A172 (cell line): ENCODE measurements at regions not wholly inside any gene's neighbourhood (a gene's known extent, or its start where the extent isn't known, plus 50 kb on each side); places are given as distances from the start of the nearest gene placed in this dataset.
"Not testable (repeated sequence)": the region's sequence is repeated elsewhere in the genome, so short reads cannot be mapped to it uniquely, and the experiment has no call there.

Experiments
- DNase-seq: peaks from one replicate; pipeline ENCODE4 v3.0.0-alpha.2; 2015; ENCODE audit warnings: low spot score

DNA sequence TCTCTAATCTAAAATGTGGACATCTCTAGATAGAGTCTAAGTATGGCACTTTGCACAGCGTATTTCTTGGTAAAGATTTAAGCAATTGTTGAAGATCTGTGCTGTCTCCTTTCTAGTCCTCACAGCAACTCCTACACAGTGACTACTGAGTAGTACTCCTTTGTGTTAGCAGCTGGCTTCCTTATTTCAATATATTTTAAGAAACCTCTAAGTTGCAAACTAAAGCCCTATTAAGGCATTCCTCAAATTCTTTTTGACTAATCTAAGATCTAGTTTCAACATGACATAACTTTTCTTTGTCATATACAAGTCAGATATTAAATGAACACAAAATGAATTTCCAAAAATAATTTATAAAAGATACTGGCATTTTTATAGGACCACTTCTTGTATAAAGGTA is 121.8 kb upstream of the DNAJC10 start:
- DNase-seq = peak; percentile 53

DNA sequence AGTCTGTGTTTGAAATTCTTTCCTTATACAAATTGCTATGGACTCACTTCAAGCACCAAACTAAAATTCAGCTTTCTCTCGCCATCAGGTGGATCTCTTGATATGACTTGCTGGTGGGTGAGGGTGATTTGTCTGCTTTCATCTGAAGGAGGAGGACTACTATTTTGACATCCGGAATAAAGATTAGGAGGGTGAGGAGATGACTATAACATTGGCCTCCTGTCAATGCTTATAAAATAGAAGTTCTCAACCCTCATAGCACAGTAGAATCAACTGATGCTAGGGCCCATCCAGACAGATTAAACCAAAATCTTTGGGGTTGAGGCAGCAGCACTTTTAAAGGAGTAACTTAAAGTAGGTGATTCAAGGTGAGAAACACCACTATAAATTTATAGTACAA is 120.4 kb upstream of the DNAJC10 start:
- DNase-seq = no peak

DNA sequence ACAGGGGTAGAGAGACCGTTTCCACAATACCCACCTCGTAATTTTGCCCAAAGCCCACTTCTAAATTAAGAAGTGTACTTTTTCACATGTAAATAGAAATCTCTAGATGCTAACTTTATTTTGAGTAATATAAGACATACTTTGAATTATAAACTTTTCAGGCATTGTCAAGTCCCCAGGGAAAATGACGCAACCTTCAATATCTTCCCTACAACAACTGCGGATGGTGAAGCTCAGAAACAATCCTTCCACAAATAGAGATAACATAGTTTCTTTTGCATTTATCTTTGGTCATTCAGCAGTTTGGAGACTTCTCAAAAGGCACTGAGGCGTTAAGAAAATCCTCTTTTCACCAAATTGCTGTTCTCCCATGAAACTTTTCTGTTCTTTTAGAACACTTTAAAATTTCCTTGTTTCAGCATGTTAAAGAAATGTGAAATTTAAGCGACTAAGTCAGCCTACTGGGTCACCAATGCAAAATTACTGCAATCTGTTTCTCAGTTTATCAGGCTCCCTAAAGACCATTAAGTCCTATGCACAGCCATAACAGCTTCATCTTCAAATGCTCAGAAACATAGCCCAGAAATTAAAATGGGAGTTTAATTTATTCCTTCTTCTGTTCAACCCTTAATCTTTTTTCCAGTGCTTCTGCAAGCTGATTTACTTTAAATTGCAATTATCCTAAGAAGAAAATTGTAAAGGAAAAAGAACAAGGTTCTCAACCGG is 118.3 kb upstream of the DNAJC10 start:
- DNase-seq = no peak

DNA sequence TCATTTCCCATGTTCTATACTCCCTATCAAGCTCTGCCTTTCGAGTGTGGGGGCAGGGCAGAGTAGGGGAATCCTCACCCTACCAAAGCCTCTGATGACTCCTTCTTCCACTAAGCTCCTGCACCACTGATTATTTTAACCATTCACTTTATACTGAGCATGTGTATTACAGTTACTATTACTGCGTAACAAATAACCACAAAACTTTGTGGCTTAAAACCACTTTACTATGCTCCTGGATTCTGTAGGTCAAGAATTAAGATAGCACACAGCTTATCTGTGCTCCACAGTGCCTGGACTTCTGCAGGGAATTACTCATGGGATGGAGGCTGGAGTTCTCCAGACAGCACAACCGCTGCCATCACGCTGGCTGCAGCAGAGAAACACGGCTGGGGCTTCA is 117.4 kb upstream of the DNAJC10 start:
- DNase-seq = no peak

DNA sequence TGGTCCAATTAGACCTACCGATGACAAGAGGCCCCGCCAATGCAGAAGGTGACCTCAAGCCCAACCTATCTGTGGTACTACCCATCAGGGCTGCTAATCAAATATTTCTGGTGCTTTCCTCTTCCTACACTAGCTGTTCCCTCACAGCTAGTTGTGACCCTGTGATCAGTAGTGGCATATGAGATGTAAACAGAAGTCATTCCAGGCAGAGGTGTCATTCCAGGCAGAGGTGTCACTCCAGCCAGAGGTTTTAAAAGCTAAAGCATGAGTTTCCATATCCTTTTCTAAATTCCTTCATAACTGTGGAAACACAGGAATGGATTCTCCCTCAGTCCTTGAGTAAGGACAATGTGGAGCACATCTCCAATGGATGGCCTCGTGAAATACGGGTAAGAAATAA is 110.9 kb upstream of the DNAJC10 start:
- no peak for DNase-seq

DNA sequence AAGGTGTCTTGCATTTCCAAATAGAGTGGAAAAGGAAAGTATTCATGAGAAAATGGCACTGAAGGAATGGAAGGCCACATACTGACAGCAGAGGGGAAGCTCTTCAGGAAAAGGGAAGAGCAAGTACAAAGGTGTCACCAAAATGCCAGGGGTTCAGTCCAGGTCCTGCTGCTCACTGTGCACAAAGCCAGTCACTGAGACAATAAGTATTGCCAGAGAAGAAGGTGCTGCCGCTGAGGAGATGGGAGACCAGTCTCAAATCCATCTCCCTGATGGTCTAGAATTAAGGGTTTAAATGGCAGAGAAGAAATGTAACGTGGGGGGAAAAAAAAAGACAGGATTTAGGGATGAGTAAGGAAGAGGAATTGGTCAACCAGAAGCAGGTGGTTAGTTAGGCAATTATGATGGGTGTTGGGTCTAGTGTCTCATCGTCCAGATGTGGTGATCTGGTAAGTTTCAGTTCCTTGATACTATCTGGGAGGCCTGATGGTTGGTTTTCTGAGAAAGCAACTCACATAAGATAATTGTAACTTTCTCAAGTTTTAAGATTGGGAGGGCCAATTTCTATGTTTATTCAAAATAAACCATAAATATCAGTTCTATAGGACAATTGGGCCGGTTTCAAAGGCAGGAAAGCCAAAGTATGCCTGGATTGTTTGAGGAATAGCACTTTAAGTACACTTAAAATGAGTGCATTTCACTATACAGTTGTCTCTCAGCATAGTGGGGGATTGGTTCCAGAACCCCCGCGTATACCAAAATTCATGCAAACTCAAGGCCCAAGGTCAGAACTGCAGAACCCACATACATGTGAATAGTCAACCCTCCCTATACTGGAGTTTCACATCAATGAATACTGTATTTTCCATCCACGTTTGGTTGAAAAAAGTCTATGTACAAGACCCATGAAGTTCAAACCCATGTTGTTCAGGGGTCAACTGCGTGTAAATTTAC is 109.1 kb upstream of the DNAJC10 start:
- no peak for DNase-seq

DNA sequence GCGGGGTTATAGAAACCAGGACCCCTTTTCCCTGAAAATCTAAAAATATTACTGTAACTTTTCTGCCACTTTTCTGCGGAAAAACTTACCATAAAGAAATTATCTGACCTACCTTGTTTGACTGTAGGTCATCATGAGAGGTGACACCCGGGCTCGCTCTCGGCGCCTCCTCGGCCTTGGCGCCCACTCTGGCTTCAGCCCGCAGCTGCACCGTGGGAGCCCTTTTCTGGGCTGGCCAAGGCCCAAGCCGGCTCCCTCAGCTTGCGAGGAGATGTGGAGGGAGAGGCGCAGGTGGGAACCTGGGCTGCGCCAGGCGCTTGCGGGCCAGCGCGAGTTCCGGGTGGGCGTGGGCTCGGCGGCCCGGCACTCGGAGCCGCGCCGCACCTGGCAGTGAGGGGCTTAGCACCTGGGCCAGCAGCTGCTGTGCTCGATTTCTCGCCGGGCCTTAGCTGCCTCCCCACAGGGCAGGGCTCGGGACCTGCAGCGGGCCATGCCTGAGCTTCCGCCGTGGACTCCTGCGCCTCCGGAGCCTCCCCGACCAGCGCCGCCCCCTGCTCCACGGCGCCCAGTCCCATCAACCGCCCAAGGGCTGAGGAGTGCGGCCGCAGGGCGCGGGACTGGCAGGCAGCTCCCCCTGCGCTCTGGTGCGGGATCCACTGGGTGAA is 107.7 kb upstream of the DNAJC10 start:
- no peak for DNase-seq

DNA sequence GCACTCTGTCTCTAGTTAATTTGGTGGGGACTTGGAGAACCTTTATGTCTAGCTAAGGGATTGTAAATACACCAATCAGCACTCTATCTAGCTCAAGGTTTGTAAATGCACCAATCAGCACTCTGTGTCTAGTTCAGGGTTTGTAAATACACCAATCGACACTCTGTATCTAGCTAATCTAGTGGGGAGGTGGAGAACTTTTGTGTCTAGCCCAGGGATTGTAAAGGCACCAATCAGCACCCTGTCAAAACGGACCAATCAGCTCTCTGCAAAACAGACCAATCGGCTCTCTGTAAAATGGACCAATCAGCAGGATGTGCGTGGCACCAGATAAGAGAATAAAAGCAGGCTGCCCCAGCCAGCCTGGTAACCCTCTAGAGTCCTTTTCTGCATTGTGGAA is 107.1 kb upstream of the DNAJC10 start:
- not testable (repeated sequence) for DNase-seq

DNA sequence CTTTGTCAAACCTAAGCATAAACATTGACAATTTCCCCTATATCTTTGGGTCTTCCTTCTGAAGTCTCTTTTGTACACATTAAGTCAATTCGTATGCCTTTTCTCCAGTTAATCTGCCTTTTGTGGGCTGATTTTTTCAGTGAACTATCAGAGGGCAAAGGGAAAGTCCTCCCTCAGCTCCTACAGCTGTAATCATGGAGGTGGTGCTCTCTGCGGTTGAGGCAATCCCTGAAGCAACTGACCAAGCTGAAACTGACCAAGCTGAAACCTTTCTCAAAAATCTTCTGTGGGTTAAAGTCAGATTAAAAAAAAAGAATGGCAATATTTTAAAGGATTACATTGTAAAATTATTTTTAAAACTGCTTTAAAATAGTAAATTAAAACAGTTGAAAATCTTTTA is 105.8 kb upstream of the DNAJC10 start:
- DNase-seq = no peak

DNA sequence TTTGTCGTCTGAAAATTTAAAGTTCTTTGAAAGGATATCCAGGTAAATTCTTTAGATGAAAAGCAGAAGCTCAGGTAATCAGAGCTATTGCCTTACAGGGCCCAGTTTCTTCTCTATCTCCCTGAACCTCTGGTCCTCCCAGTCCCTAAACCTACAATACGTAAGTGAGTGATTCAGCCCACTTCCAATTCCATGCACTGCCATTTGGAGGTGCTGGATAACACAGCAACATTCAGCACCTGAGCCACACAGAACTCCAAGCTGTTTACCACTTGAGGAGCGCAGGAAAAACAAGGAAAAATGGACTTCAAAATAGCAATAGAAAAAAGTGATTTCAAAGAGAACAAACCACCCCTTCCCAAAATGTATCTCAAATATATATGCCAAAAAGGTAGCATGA is 105.0 kb upstream of the DNAJC10 start:
- DNase-seq = no peak

DNA sequence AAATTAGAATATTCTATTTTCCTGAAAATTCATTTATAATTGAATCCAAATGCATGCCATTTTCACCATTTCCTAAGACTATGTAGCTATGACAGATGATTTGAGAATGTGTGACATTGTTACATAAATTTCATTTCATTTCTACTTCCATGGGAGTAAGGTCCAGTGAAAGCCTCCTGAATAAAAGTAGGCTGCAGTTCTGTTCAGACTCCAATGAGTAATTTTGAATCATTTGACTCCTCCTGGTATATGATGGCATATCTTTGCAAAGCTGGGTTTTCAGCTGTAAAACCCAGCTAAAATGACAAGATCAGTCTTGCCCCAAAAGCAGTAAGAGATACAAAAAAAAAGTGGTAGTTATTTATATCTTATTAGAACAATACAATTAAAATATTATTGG is 101.0 kb upstream of the DNAJC10 start:
- no peak for DNase-seq

DNA sequence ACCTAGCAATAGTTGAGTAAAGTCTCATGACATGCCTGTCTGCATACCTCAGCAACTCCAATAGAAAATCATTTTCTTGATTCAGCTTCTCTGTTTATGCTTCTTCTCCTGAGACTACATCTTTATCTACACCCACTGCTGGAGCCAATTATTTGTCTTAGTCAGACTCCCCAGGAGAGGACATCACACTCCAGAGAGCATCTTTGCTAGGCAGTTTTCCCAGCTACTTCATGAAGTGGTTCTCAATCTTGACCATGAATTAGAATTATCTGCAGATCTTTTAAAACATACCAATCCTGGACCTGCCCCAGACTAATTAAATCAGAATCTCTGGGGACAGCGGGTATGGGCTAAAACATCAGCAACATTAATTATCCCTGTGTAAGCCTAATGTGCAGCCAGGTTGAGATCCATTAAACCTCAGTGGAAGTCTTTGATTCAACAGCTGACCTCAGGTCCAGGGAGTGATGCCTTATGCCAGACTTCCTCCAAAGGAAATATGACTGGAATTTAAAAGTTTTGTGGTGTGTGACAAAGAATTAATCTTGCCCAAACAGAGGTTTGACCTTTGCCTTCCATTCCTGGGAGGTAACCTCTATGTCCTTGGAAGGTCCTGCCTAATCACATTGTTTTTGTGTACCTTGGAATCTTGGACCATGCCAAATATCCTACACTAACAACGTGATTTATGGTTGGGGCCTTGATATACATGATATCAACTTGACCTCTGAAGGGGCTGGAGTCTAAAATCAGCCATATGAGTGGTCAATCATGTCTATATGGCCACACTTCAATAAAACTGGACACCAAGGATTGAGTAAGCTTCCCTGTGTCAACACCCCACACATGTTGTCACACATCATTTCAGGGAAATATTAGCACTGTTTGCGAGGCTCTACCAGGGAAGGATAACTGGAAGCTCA is 99.3 kb upstream of the DNAJC10 start:
- DNase-seq = peak; percentile 93

DNA sequence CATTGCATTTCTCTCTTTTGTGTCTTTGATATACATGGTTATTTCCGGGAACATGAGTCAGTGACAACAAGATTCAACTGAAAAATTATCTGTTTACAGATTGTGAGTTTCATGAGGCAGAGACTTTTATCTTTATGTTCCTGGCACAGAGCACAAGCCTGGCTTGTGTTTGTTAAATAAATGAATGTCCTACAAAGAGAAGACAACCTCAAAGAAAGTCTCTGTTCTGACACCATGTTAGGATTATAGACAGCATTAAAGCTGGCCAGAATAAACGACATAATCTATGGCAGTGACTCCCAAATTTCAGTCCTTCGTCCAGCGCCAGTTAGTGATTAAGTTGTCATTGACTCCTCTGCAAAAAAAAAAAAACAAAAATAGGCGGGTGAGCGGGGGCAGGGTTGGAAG is 97.4 kb upstream of the DNAJC10 start:
- peak; percentile 67 for DNase-seq

DNA sequence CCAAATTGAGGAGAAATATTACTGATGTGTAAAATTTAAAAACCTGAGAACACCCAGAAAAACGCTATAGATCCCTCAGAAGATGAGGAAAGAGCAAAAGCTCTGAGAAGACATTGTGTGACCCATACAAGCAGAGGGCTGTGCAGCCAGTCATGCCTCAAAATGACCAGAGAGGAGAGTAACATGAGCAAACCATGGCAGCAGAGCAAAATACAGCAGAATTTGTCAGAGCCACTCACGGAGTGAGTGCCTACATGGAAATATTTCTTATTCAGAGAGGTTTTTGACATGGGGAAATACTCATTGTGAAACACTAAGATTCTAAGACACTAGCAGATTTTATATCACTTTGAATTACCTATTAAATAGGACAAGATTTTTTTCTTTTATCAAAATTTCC is 96.8 kb upstream of the DNAJC10 start:
- no peak for DNase-seq

DNA sequence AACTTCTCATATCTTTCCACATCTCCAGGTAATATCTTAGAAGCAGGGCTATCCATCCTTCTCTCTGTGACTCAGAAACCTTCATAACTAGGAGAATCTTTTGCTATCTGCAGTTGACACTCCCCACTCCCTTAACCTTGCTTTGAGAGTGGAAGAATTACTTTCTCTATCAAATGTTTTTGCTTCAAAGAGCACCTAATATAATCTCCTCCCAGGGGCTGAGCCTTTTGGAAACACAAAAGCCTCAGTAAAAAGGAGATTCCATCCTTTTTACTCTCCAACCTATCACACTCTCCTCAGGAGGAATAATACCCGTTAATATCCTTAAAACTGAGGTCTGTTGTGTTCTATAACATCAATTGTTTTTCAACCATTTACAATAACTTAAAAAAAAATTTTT is 94.9 kb upstream of the DNAJC10 start:
- no peak for DNase-seq

DNA sequence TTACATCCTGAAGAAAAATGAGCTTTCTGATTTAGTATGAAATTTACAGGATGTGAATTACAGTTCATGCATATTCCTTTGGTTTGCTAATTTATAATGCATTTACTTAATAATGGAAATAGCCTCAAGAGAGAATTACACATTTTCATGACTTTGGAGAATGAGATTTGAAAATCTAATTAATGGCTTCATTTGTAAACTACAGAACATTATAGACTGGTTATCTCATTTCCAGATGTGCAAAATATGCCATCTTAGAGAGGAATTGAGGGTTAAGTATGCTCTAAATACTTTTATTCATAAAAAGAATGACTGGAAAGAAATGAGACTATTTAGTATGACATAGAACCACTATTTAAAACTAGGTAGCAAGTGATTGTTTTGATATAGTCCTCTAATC is 94.2 kb upstream of the DNAJC10 start:
- DNase-seq = no peak

DNA sequence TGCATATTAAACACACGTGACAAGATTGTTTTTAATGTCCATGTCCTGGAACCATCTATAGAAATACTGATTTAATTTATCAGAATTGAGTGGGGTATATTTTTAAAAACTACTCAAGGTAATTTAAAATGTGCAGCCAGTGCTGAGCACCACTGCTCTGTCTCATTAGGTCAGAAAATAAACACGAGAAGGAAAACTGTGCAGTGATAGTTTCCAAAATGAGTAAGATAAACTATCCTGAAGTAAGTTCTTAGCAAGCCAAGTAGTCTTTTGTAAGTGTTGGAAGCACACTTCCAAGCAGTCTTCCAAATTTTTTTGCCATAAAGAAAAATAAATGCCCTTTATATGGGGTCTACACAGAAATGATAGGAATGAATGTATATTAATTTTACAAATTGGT is 93.8 kb upstream of the DNAJC10 start:
- DNase-seq = no peak

DNA sequence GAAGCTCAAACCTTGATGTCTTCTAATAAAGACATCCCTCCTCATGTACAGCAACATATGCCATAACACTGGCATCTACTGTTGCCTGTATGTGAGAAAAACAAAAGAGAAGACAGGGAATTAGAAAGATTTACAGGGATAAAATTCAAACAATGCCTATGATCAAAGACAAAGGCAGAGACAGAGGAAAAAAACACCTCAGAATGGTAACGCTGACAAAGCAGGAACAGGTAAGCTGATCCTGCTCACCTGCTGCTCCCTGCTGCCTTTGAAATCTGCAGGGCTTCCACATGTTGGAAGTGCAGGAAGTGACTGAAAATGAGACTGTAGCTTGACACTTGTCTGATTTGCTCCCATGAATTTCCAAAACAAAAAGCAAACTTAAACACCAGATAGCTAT is 90.2 kb upstream of the DNAJC10 start:
- no peak for DNase-seq

DNA sequence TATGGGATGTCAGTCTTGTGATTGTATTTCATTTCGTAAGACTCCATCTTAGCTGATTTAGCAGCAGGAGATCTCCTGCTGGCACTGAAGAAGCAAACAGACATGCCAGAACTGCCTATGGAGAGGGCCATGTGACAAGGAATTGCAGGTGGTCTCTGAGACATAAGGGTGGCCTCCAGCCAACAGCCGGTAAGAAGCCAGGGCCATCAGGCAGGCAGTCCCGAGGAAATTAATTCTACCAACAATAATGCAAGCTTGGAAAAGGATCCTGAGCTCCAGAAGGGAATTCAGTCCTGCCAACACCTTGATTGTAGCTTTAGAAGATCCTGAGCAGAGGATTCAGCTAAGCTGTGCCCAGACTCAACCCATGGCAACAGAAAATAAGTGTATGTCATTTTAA is 87.1 kb upstream of the DNAJC10 start:
- no peak for DNase-seq

DNA sequence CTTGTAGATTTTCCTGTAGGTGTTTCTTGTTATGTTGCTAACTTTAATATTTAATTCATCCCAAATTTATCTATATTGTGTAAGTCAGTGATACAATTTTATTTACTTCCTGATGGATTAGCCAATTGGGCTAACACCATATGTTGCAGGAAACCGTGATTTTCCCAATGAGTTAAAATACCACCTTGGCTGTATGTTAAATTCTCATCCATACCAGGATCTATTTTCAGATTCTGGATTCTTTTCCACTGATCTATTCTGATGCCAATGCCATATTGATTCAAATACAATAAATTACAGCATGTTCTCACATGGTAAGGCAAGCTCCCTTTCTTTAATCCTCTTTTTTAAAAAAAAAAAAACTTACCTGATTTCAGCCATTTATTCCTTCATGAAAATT is 85.8 kb upstream of the DNAJC10 start:
- DNase-seq = no peak

DNA sequence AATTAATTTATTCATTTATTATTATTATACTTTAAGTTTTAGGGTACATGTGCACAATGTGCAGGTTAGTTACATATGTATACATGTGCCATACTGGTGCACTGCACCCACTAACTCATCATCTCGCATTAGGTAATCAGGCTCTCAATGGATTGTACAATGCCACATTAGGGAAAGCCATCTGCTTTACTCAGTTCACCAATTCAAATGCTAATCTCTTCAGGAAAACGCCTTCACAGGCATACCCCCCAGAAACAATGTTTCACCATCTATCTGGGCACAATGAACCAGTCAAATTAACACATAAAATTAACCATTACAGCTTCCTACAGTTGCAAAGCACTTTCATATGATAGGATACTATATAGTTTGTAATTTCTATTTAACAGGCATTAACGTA is 84.8 kb upstream of the DNAJC10 start:
- DNase-seq = no peak

DNA sequence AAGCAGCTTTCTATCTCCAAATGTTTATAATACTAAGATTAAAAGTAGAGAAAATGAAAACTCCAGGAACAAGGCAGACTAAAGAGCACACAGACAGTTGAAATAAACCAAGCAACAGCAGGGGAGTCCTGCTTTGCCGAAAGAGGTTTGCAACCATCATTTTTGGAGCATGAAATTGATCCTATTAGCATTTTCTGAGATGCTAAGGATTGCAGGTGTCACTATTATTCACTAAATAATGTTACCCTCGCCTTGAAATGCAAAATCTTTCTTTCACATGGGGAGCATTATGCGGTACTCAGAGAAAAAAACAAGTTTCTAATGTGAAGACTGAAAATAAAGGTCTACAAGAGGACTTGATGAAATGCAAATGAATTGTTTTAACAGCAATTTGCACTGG is 81.7 kb upstream of the DNAJC10 start:
- DNase-seq = no peak
